ENCODE measurements at regions not wholly inside any gene's neighbourhood (a gene's known extent, or its start where the extent isn't known, plus 50 kb on each side); places are given as distances from the start of the nearest gene placed in this dataset.

GRCh38 chr15:70519004-70519365, 244.4 kb downstream of the UACA start:
- TF ChIP-seq CTCF (IDR thresholded peaks at IDR 0.05; ENCODE audit: poor library complexity) (no peak), EZH2 (IDR thresholded peaks at IDR 0.05; ENCODE audit: borderline replicate concordance) (no peak), EZH2phosphoT487 (IDR thresholded peaks at IDR 0.05; ENCODE audit: low read depth, severe bottlenecking, unreplicated experiment) (no peak)

Measured in hepatocyte (in vitro differentiated cells).